Caki2 (cell line): ENCODE measurements at regions not wholly inside any gene's neighbourhood (a gene's known extent, or its start where the extent isn't known, plus 50 kb on each side); places are given as distances from the start of the nearest gene placed in this dataset.

Experiments
- DNase-seq: peaks from one replicate; pipeline ENCODE4 v3.0.0-alpha.2; 2015; ENCODE audit warnings: low read depth
- in situ Hi-C: cut with HindIII; loops from 2 replicates; pipeline ENCODE4 v1.10.0; 2016; ENCODE audit warnings: low sequenced_read_pairs, low pct_unique_long_range_greater_than_20kb, mixed read lengths

DNA sequence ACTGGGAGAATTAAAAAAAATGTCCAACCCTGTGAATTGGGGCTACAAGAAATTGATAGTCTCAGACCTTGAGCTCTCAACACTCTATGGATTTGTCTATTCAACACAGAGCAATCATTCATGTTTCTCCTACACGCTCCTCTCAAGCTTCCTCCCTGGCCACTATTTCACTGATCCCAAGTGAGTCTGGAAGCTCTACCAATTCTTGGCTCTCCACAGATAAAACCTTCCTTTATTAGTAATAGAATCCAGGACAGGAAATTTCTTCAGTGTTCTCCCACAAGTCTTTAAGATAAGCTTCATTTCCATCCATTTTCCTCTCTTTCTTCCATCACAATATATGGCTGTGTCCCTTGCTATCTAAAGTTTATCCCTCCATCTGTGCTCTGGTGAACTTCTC is 215.1 kb upstream of the PAPPA start:
- in situ Hi-C loops = no loop called here
- no peak for DNase-seq

GRCh38 chr9:115939065-115939765 is 214.4 kb upstream of the PAPPA start:
- no peak for DNase-seq
- in situ Hi-C loops = no loop called here

DNA sequence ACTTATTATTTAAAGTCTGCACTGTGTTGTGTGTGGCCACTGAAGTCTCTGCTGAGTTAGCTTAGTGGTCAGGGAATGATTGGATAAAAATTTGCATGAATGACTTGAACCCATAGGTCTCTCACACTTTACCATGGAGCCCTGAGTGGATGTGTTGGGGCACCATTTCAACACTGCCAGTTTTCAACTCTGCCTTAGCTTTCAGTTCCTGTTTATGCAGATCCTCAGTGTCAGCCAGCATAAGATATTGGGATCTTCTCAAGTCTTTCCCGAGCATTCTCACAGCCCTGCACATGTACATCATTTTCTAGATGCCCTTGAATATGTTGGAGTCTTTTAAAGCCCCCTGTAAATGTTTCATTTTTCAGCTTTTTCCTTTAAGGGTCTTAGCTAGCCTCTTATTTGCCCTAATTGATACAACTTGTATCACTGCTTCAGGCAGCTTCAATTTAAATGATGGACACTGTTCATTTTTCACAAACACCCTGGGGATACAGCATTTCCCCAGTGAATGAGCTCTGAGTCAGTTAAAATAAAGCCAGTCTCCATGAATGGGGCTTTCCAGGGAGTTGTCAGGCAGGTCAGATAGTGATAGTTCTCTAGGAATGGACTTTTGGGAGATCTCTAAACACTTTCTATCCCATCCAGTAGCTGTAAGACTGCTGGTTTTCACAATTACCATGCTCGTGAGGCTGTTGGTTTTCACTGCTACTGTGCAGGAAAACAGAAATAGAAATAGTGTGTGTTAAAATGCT is 211.9 kb upstream of the PAPPA start:
- no peak for DNase-seq
- in situ Hi-C loops = no loop called here

GRCh38 chr9:115943431-115944165 is 210.0 kb upstream of the PAPPA start:
- in situ Hi-C loops = no loop called here

GRCh38 chr9:115944166-115944948 is 209.2 kb upstream of the PAPPA start:
- peak; percentile 23 for DNase-seq
- in situ Hi-C loops = no loop called here

More at GRCh38 chr9:115943431-115944165, 210.0 kb upstream of the PAPPA start:
- no peak for DNase-seq

DNA sequence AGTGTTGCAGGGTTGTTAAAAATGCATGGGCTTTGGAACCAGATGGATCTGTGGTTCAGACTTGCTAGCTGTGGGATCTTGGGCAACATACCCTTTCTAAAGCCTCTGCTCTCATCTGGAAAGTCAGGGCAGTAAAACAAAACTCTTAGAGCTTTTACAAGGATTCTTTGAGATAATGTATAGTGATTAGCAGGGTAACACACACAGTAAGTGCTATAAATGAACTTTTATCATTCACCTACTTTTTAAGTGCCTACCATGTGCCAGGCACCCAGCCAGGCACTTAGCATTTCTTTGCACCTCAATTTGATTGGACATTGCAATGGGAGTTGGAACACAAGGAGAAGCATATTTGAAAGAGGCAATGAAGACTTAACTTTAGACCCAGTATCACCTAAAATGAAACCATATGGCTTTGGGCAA is 208.6 kb upstream of the PAPPA start:
- DNase-seq = no peak
- in situ Hi-C loops = no loop called here

- DNase-seq = no peak
- in situ Hi-C loops = no loop called here
These were observed 207.1 kb upstream of the PAPPA start for GRCh38 chr9:115946530-115946929.

DNA sequence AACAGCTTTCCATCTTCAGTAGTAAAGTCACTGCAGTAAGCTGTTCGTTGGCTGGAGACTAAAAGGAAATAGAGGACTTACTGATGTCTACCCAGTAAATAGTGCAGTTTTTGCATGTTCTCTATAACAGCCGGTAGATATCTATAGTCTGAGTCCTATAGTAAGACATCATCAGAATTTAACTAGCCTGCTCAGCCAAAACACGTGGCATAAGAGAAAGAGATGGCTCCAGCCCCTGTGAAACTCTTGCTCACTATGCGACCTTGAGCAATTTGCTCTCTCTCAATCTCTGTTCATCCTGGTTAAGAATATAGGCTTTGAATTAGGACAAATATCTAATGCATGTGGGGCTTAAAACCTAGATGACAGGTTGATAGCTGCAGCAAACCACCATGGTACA is 201.6 kb upstream of the PAPPA start:
- no peak for DNase-seq
- in situ Hi-C loops = no loop called here

- DNase-seq = peak; percentile 67
- in situ Hi-C loops = no loop called here
These were observed 200.9 kb upstream of the PAPPA start for GRCh38 chr9:115952430-115953292.

DNA sequence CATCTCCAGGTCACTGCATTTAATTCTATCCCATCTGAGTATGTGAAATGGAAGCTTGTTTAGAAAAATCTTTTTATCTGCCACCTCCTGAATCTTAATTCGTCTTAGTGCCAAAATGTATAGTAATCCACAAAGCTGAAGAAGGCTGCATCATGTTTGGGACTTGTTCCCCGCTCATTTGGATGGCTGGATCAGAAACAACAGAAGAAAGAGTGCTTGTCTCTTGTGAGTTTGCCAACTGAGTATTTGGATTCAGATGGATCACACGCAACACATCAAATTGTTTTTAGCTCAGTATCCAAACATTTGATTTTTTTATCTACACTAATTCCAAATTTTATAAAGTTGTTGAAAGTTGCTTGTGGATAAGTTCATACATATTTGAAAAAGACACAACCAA is 197.2 kb upstream of the PAPPA start:
- DNase-seq = no peak
- in situ Hi-C loops = no loop called here

GRCh38 chr9:115957585-115957984 is 196.0 kb upstream of the PAPPA start:
- in situ Hi-C loops = no loop called here
- DNase-seq = no peak

DNA sequence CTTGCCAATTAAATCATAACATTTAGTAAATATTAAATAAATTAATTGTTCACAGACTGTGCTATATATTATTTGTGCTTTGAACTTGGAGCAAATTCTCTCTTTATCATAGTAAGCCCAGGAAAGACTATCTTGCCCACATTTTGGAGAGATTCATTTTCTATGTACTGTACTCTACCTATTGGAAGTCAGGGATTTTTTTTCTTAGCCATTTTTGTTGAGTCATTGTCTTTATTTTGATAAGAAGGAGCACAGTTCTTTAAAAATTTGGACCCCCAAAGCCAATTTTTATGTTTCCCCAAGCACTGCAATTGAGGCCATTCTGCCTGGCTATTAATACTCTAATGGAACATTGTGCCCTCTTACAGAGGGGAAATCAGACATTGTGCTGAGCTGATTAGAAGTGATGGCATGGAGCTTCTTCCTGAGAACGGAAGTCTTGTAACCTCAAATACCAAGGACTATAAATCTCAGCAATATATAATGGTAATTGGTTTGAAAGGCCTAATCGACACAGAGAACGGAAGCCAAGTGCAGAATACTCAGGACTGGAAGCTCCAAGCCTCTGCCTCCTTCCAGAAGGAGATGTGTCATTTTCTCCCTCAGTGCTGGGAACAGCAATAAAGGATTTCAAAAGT is 188.8 kb upstream of the PAPPA start:
- no peak for DNase-seq

GRCh38 chr9:115966660-115967059 is 186.9 kb upstream of the PAPPA start:
- DNase-seq = no peak
- in situ Hi-C loops = no loop called here

More for the DNA sequence above, 188.8 kb upstream of the PAPPA start:
- in situ Hi-C loops = no loop called here

- in situ Hi-C loops = no loop called here
- no peak for DNase-seq
These were observed 184.5 kb upstream of the PAPPA start for GRCh38 chr9:115969096-115969495.

- DNase-seq = no peak
- in situ Hi-C loops = no loop called here
These were observed 181.2 kb upstream of the PAPPA start for GRCh38 chr9:115972362-115972761.

- no peak for DNase-seq
- in situ Hi-C loops = no loop called here
These were observed 180.6 kb upstream of the PAPPA start for GRCh38 chr9:115972843-115973595.

GRCh38 chr9:115976781-115977180 is 176.8 kb upstream of the PAPPA start:
- no peak for DNase-seq
- in situ Hi-C loops = no loop called here
